ENCODE measurements at regions not wholly inside any gene's neighbourhood (a gene's known extent, or its start where the extent isn't known, plus 50 kb on each side); places are given as distances from the start of the nearest gene placed in this dataset.

GRCh38 chr18:42168487-42168886, 213.5 kb downstream of the PIK3C3 start:
- Histone ChIP-seq H3K27ac (no peak overlapping the region), H3K9me3 (ENCODE audit: low read depth) (no peaks in the 10 kb centered on the region), H3K36me3 (no peaks in the 10 kb centered on the region), H3K4me1 (no peaks in the 10 kb centered on the region), H3K79me2 (ENCODE audit: low read depth) (no peaks in the 10 kb centered on the region), H3F3A (ENCODE audit: low read depth) (no peaks in the 10 kb centered on the region), H4K20me1 (ENCODE audit: low read depth) (no peaks in the 10 kb centered on the region), H3K4me2 (no peak overlapping the region), H3K4me3 (no peak overlapping the region), H3K9ac (no peak overlapping the region), H3K27me3 (no peaks in the 10 kb centered on the region), H2AFZ (replicated peaks) (no peak overlapping the region)
- Mint-ChIP-seq H3K4me3 (no peak overlapping the region), H3K4me1 (peaks cover 17% of the 10 kb centered on the region), H3K36me3 (no peaks in the 10 kb centered on the region), H3K9me3 (no peaks in the 10 kb centered on the region), H3K27me3 (ENCODE audit: insufficient read depth, low read depth) (peaks cover 2% of the 10 kb centered on the region), H3K27ac (no peak overlapping the region)
- TF ChIP-seq CTCF (IDR thresholded peaks at IDR 0.05) (no peak), EZH2 (IDR thresholded peaks at IDR 0.05) (no peak), EZH2phosphoT487 (IDR thresholded peaks at IDR 0.05) (no peak)
- DNase-seq (ENCODE audit: low spot score) = no peak

GRCh38 chr18:42168907-42169306, 213.9 kb downstream of the PIK3C3 start:
- H3K4me2 ChIP-seq = no peak overlapping the region
- Mint-ChIP-seq H3K4me1 (peaks cover 17% of the 10 kb centered on the region), H3K4me3 (no peak overlapping the region)

DNA sequence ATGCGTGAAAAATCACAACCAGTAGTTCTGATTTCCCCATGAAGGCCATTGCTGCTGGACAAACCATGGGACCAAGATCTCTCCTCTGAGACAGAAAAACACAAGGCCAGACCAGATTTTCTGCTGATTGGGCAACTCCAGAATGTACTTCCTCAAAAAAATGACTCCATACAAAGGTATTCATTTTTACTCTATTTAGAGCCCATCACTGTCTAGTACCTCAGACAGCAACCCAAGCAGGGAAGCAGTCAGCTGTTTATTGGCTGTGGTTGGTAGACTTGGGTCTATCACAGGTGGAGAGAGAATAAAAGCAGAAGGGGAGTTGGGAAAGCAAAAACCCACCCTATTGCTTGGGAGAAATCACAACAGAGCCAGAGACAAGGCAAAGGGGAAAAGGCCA, 219.9 kb downstream of the PIK3C3 start:
- H3K27me3 ChIP-seq = no peaks in the 10 kb centered on the region
- Mint-ChIP-seq H3K9me3 (no peaks in the 10 kb centered on the region), H3K4me1 (peaks cover 9% of the 10 kb centered on the region), H3K27me3 (ENCODE audit: insufficient read depth, low read depth) (no peaks in the 10 kb centered on the region), H3K27ac (no peak overlapping the region), H3K36me3 (no peaks in the 10 kb centered on the region), H3K4me3 (no peak overlapping the region)
- H4K20me1 ChIP-seq (ENCODE audit: low read depth) = no peaks in the 10 kb centered on the region
- TF ChIP-seq EZH2 (IDR thresholded peaks at IDR 0.05) = no peak
- TF ChIP-seq EZH2phosphoT487 (IDR thresholded peaks at IDR 0.05) = no peak
- no peak for TF ChIP-seq CTCF (IDR thresholded peaks at IDR 0.05)
- no peaks in the 10 kb centered on the region for H3K9me3 ChIP-seq (ENCODE audit: low read depth)
- peak; percentile 51 for DNase-seq (ENCODE audit: low spot score)
- H3K79me2 ChIP-seq (ENCODE audit: low read depth) = no peaks in the 10 kb centered on the region
- H3K36me3 ChIP-seq = no peaks in the 10 kb centered on the region
- no peak overlapping the region for H3K9ac ChIP-seq
- no peak overlapping the region for H3K4me2 ChIP-seq
- no peak overlapping the region for H3K27ac ChIP-seq
- no peaks in the 10 kb centered on the region for H3F3A ChIP-seq (ENCODE audit: low read depth)
- no peak overlapping the region for H2AFZ ChIP-seq (replicated peaks)
- H3K4me1 ChIP-seq = no peaks in the 10 kb centered on the region
- no peak overlapping the region for H3K4me3 ChIP-seq

More at GRCh38 chr18:42168907-42169306, 213.9 kb downstream of the PIK3C3 start:
- Histone ChIP-seq H3K9me3 (ENCODE audit: low read depth) (no peaks in the 10 kb centered on the region), H2AFZ (replicated peaks) (no peak overlapping the region), H3K27ac (no peak overlapping the region), H3K27me3 (no peaks in the 10 kb centered on the region), H3K4me3 (no peak overlapping the region), H4K20me1 (ENCODE audit: low read depth) (no peaks in the 10 kb centered on the region), H3K79me2 (ENCODE audit: low read depth) (no peaks in the 10 kb centered on the region), H3F3A (ENCODE audit: low read depth) (no peaks in the 10 kb centered on the region), H3K9ac (no peak overlapping the region), H3K36me3 (no peaks in the 10 kb centered on the region), H3K4me1 (no peaks in the 10 kb centered on the region)
- no peak for DNase-seq (ENCODE audit: low spot score)
- peaks cover 2% of the 10 kb centered on the region for H3K27me3 Mint-ChIP-seq (ENCODE audit: insufficient read depth, low read depth)
- H3K27ac Mint-ChIP-seq = no peak overlapping the region
- no peak for TF ChIP-seq CTCF (IDR thresholded peaks at IDR 0.05)
- no peak for TF ChIP-seq EZH2 (IDR thresholded peaks at IDR 0.05)
- TF ChIP-seq EZH2phosphoT487 (IDR thresholded peaks at IDR 0.05) = no peak
- no peaks in the 10 kb centered on the region for H3K36me3 Mint-ChIP-seq
- no peaks in the 10 kb centered on the region for H3K9me3 Mint-ChIP-seq

Measured in neural progenitor cell (in vitro differentiated cells).